ENCODE measurements at regions not wholly inside any gene's neighbourhood (a gene's known extent, or its start where the extent isn't known, plus 50 kb on each side); places are given as distances from the start of the nearest gene placed in this dataset.

DNA sequence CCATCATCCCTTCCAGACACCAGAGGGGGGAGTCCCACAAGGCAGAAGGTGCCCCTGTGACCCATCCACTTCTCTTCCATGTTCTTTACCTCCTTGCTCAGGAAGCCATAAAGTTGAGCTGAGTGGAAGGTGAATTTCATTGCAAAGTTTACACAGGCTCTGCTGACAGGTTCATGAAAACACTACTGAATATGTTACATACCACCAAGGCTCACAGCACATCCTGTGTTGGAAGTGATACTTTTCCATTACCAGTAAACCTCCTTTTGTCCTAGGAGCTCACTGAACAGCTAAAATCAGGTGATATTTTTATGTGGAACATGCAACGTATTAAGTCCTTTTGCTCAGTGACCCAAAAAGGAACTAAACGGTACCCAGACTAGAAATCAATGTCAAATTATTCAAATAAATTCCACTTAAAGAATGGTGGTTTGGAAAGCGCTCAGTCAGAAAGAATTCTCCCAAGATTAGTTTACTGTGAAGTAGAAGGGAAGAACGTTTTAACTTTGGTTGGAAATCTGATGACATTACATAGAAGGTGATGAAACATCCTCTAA is 196.2 kb upstream of the NUDT4 start:
- DNase-seq = no peak

DNA sequence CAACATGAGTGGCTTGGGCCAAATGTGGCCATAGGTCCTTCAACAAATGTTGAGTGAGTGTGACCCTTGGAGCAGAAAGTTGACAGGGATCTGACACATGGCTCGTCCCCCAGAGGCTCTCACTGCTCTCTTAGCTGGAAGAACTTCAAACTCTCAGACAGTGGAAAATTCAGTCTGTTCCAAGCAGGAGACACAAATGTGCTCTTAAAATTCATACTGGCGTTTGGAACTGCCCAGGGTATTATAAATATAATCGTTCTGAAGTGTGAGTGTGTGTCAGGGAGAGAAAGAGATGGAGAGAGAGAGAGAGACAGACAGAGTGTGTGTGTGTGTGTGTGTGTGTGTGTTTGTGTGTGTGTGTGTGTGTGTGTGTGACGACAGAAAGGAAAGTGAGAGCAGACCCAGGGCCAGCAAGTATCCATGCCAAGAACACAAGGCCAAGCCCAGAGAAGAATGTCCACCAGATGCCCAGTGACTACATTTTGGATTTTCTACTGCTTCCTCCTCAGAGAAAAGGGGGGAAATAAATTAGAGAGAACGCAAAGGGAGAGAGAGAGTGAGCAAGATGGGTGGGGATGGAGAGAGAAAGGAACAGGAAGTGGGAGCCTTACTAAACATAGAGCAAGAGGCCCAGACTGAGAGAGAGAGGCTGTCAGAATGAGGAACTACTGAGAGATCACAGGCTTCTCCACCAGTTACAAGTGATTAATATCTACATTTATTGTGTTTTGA is 193.6 kb upstream of the NUDT4 start:
- no peak for DNase-seq

DNA sequence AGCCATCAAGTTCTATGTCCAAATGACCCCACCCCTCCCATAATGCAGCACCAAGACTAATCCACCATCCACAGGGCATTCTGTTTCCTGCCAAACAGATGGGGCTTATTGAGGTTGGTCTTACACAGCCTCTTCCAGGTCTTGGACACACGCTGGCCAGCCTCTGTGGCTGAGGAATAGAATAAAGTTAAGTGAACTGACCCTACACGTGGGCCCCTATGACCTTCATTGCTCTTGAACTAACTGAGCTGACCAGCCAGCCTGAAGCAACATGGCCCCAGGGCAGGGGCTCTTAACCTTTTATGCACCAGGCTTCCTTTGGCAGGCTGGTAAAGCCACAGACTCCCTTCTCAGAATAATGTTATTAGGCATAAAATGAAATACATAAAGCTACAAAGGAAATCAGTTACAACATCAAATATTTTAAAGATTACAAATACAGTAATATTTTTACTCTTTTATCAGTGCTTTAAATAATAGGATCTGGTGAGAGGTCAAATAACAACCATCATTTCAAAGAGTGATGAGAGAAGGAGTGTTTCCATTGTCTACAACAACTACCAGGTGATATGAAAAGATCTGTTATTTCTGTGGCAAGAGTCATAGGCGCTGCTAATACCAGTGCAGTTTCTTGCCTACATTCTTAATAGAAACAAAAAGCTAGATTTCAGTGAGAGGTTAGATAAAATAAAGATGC is 192.9 kb upstream of the NUDT4 start:
- DNase-seq = no peak

DNA sequence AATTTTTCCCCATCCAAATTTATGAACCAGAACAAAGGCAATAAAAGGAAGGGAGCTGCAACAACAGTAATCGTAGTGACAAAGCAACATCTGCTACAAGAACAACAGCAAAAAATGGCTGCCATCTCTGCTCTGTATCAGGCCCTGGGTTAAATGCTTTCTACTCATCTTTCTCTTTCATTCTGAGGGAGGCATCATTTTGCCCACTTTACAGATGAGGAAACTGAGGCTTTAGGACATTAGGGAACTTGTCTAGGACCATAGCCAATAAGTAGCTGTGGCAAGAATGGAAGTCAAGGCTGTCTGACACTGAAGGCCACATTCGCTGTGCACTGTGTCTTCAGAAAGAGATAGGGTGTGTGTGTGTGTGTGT is 192.4 kb upstream of the NUDT4 start:
- no peak for DNase-seq

DNA sequence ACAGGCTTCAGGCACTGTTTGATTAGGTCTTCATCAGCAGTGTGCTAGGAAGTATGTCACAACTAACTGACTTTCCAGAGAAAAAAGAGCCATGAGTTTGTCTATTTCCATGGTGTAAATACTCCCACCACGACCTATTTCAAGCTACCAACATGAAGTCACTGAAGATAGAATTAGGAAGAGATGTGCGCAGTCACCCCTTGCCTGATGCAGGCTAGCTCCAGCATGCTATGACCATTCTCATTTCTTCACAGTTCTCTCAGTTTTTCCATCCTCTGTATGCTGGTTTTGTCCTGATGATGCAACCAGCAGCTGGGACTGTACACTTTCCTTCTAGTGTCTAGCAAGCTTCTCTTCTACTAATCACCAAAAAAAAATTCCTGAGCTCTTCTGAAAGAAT is 191.6 kb upstream of the NUDT4 start:
- no peak for DNase-seq

DNA sequence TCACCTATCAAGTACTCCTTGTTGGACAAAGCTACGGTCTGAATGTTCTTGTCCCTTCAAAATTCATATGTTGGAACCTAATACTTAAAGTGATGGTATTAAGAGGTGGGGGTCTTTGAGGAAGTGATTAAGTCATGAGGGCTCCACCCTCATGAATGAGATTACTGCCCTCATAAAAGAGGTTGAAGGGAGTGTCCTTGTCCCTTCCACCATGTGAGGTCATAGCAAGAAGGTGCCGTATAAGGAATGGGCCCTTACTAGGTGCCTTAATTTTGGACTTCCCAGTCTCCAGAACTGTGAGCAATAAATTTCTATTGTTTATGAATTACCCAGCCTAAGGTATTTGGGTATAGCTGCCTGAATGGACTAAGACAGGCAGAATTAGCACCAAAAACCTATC is 191.1 kb upstream of the NUDT4 start:
- no peak for DNase-seq

DNA sequence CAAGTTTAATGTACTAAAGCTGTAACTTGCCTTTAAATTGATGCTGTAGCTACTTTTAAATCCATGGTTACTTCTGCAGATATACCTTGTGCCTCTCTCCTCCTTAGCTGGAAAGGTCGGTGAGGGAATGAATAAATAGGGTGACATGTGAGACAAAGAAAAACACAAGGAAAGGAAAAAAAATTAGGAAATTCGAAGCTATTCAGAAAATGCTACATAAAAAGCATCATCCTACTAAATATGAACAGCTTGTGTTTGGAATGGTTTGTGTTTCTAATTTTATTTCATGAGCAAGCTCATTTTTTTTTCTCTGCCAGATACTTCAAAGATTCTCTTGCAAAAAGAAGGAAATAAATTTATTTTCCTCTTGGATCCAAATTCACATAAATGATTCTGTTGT is 186.3 kb upstream of the NUDT4 start:
- no peak for DNase-seq

DNA sequence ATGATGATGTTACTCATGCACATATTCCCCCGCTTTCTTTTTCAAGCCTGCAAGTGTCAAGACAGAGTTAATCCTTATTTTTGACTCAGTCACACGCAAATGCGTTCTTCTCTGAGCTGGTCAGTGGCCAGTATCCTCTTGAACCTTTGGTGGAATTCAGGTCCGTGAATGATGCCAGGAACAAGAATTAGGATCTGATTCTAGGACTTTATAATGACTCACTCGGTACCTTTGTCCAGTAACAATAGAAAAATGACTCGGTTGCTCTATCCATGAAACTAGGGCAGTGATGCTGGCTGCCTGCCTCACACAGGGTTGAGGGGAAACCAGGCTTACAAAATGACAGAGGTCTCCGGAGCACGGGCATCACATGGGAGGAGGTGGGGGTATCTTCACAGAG is 185.8 kb upstream of the NUDT4 start:
- DNase-seq = no peak

DNA sequence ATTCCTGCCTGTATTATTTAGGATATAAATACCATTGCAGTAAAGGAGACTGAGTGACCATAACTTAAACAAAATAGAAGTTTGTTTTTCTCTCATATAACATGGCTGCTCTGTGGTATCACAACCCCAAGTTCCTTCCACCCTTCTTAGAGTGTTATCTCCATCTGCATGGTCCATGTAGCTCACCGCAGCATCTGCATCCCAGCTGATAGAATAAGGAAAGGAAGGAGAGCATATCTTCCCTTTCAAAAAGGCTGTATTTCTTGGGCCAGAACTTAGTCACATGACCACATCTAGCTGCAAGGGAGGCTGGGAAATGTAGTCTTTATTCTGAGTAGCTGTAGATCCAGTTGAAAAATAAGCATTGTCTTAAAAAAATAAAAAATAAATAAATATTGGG is 184.8 kb upstream of the NUDT4 start:
- no peak for DNase-seq

DNA sequence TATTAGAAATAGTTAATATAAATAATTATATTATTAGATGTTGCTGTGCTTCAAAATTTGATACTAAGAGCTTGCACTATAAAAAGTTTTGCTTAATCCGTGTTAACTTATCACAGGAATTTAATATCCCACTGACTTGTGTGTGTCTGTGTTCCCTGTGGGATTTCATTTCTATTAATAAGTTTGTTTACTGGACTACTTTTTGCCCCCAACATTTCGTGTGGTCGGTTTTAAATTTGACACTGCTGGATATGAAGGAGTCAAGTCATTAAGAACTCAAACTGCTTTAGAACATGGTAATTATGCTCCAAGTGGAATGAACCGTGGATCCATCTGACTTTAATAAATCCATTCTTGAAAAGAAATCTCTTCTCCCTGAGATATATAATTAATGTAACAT is 182.2 kb upstream of the NUDT4 start:
- no peak for DNase-seq

DNA sequence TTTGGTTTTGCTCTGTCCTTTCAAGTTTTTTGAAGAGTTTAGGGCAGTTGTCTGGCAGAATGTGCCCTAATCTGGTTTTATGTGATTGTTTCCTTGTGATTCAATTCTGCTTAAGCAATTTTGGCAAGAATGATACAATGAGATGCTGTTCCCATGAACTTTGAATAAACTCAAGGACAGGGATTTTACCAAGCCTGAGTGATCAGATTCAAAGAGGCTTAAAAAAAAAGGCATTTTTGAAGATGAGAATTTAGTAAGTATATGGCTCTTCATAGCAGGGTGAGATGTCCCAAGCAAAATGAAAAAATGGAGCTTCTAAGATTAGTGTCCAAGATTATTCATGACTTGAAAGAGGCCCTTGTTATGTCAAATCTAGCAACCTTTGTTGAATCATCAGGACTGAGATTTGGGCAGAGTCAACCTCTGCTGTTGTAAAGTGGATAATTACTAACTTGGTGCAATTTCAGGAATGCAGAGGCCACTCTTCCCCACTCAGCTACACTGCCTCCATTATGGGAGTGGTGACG is 180.6 kb upstream of the NUDT4 start:
- DNase-seq = no peak

DNA sequence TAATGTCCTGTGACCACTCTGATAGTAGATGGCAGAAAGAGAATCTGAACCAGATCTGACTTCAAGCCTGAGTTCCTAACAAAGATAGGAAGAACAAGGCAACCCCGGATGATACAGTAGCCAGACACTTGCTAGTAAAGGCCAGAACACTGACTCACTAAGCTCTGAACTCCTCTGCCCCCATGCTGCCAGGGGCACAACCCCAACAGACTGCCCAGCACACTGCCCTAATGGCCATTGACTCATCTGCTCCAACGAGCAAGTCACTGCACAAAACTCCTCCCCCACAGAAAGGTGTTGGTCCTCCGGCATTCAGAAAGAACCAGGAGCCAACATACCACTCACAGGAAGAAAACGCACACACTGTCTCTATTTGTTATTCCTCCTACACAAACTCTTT is 179.6 kb upstream of the NUDT4 start:
- no peak for DNase-seq

DNA sequence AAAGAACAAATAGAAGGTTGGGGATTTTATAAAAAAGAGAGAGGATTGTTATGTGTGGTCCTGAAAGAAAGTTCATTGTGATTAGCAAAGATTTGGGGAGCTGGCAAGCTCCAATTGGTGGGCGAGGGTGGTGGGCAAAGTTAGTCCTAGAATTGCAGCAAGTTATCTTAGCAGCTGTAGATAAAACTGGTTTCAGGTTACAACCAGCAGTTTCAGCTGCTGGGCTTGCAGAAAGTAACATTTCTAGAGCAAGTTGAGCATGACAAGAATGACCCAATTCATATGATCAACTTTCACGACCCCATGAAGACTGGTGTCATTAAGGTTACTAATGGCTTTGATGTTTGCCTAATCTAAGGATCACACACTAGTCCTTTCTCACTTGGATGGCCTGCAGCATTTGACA is 177.9 kb upstream of the NUDT4 start:
- DNase-seq = no peak

DNA sequence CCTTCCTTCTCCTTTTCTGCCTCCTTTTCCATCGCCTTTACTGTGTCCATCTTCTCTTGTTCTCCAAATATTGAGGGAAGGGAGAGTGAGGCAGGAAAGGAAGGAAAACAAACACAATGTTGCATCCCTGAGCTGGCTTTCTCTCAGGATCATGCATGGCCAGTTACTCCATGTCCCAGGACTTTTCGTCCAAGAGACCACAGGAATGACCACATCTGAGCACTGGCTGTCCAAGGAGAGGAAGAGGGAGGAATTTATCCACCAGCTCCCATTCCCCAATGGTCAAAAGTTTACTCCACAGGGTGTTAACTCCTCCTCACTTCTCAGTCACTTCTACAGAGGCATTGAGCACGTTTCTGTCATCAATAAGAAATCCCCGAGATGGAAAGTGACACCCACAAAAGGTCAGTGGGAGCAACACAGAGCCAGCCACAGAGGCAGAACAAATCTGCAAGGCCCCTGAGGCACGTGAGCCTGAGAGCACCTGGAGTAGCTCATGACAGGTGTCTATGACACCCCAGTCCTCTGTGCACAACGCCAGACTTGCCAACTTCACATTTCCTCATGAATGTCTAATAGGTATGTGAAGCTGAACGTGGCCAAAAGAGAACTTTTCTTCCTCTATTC is 177.3 kb upstream of the NUDT4 start:
- no peak for DNase-seq

DNA sequence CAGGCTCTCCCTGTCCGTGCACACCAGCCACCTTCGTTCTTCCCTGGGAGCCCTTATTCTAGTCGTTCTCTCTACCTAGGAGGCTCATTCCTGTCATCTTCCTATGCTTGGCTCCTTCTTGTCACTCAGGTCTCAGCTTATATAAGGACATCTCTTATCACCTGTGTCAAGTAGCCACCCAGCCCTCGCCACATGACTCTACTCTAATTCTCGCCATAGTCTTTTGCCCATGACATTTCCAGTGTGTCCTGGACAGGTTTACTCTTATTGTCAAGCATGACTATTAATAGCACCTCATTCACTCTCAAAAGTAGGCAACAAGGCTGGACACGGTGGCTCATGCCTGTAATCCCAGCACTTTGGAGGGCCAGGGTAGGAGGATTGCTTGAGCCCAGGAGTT is 175.7 kb upstream of the NUDT4 start:
- no peak for DNase-seq

DNA sequence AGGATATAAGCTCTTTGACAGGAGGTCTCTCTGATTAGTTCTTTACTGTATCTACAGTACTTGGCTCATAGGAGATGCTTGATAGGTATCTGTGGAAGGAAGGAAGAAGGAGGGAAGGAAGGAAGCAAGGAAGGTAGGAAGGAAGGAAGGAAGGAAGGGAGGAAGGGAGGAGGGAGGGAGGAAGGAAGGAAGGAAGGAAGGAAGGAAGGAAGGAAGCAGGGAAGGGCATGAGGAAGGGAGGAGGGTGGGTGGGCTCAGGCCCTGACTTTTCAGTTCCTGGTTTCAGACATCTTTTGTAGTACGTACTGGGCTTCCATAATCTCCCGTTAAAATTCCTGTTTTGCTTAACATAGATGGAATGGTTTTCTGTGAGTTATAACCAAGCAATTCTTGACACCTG is 175.0 kb upstream of the NUDT4 start:
- DNase-seq = no peak

DNA sequence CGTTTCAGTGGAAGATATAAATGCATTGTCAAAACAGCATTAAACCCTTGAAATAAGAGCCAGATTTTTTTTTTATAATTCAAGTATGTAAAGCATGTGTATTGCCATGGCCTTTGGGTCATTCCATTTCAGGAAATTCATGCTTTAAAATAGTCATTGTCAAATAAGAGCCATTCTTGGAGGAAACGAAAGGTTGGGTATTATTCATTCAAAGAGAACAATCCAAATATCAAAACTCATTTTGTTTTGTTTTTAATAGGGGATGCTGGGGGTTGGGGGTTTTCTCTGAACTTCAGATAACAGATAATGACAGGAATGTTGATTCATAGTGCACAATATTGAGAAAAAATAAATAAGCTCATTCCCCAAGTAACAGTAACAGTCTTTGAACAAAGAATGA is 174.4 kb upstream of the NUDT4 start:
- no peak for DNase-seq

DNA sequence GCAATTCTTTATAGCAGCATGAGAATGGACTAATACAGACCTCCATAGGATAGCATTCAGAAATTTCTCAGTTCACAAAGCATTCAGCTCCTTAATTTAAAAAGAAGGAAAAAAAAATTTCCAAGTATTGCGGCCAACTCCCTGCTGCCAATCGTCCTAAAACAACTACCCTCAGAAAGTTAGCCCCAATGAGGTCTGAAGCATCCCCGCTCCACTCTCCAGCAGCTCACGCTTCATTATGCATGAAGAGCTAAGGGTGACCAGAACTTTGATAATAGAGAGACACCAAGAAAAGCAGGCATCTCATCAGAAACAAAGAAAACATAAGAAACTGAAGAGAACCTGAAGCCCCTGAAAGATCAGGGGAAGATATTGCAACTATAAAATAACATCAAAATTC is 172.8 kb upstream of the NUDT4 start:
- DNase-seq = no peak

DNA sequence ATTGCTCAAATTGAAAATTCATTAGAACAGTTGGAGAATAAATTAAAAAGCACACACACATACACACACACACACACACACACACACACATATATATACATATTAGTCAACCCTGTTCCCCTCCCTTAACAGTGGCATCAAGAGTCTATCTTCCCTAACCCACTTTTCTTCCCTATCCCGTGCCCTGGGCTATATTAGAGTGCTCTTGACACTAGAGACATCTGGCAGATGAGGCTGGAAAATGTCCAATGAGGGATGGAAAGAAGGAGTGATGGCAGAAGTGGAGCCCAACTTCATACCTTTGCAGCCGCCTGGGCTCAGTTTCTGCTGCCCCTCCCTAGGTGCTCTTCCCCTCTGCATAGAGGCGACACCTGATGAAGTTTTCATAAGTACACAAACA is 172.4 kb upstream of the NUDT4 start:
- DNase-seq = no peak

DNA sequence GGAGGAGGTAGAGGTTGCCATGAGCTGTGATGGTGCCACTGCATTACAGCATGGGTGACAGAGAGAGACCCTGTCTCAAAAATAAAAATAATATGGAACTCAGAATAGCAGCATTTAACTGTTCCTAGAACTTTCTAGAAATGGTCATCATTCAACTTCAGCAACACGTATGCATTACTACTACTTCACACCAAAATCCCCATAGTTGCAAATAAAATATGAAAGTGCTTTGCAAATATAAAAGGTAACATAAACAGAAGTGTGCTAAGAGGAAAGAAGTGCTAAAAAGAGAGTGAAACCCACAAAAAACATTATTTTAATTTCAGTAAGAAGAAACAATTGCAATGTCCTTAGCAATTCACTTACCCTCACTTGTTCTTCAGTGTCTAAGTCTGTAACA is 169.7 kb upstream of the NUDT4 start:
- no peak for DNase-seq

DNA sequence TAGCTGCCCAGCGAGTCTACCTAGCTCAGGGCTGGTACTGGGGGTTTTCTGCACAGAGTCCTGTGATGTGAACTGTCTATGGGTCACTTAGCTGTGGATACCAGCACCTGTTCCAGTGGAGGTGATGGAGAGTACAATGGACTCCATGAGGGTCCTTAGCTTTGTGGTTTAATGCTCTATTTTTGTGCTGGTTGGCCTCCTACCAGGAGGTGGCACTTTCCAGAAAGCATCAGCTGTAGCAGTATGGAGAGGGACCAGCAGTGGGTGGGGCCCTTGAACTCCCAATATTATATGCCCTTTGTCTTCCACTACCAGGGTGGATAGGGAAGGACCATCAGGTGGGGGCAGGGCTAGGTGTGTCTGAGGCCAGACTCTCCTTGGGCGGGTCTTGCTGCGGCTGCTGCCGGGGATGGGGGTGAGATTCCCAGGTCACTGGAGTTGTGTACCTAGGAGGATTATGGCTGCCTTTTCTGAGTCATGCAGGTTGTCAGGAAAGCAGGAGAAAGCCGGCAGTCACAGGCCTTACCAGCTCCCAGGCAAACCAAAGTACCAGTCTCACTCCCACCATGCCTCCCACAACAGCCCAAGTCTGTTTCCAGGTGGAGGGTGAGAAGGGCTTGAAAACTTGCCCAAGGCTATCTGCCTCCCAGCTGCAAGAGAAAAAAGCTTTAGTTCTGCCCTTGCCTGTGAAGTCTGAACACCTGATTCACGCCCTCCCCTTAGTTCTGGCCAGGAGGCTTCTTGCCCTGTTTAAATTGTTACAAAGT is 163.0 kb upstream of the NUDT4 start:
- DNase-seq = no peak

DNA sequence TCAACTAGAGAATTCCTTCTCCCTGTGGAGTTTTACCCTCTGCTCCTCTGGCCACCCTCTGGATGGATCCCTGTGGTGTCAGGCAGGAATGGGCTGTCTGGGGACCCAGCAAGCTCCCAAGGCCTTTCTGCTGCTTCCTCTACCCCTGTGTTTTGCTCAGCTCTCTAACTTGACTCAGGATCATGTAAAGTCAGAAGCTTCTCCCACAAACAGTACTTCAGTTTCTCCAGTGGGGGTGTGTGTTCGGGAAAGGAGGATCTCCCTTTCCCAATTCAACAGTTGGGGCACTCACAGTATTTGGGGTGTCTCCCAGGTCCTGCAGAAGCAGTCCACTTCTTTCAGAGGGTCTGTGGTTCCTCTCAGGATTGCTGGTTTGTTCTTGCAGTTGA is 162.4 kb upstream of the NUDT4 start:
- DNase-seq = no peak

DNA sequence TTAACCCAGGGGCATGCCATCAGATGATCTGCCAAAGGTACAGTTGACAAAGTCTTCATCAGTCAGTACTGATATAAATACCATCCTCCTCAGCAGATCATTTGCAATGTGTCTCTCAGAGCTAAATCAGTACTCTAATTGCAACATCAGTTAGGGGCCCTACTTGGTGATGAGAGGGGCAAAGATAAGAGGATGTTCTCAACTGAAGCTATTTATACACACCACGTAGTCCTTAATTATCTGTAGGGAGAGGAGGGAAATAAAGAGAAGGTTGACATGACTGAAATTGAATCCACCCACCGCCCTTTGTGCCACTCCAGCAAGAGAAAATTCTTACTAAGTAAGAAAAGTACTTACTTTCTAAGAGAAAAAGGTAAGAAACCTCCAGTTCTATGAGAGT is 157.8 kb upstream of the NUDT4 start:
- DNase-seq = no peak

Data from activated CD8-positive, alpha-beta memory T cell treated with anti-CD3 and anti-CD28 coated beads for 24 hours (primary cell).